Hepatic stellate cell (primary cell): ENCODE measurements at regions not wholly inside any gene's neighbourhood (a gene's known extent, or its start where the extent isn't known, plus 50 kb on each side); places are given as distances from the start of the nearest gene placed in this dataset.

Source experiments
- DNase-seq: peaks from one replicate; pipeline ENCODE4 v3.0.0; 2011; ENCODE audit warnings: low spot score

DNA sequence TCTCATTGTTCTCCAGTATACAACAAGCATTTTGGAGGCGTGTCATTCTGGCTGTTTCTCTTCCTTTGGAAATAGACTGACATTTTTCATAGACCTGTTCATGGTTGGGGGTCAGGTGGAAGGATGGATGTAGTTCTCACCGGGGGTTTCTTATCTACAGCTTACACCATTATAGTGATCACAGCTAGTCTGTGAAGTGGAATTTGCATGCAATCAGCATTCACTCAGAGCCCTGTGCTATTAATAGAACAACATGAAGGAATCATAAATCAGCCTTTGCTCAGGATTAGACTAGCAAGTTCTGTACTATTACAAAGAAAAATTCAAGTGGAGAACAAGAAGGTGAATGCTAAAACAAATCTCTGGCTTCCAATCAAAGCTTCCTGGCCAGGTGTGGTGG, 132.6 kb upstream of the PUDP start:
- DNase-seq = no peak

DNA sequence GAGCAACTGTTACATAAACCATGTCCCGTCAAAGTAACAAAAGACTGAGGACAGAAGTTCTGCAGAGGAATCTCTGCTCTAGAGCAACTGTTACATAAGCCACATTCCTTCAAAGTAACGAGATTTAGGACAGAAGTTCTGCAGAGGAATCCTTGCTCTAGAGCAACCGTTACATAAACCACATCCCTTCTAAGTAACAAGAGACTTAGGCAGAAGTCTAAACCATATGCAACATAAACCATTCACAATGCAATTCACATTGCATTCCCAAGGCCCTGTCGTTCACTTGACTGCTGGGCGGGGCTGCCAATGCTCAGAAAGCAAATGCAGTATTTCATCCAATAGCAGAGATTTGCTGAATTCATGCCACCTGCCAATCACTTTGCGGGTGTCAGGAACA, 124.4 kb upstream of the PUDP start:
- DNase-seq = no peak

DNA sequence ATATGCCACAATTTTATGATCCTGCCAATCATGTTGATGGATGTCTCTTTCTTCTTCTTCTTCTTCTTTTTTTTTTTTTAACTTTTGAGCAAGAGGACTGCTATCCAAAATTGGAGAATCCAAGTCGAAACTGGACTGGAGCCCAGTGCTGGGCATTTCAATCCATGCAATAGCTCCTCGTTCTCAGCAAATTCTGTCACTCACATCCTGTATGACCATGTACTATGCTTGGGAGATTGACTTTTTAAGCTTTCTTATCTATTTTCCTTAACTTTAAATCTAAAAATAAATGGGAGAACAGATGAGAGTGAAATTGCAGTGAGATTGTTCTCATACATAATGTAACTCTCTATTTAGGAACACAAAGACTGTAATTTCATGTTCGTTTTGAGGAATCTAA, 123.0 kb upstream of the PUDP start:
- no peak for DNase-seq

GRCh38 chrX:7269991-7270390, 122.0 kb upstream of the PUDP start:
- no peak for DNase-seq

DNA sequence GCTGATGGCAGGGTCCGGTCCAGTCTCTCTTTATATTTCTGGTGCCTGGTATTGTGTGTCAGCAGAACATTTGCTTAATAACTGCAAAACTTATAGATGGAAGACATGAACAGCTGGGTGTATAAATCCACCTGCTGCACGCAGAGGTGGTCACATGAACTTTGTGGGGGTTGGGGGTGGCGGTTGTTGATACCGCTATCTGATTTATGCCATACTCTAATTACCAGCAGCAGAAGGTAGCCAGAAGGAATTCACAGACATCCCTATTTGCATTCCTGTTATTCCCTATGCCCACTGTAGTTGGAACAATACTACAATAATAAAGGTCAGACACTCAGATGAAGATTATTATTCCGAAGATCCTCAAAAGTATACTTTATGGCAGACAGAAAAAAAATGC, 121.6 kb upstream of the PUDP start:
- DNase-seq = no peak

DNA sequence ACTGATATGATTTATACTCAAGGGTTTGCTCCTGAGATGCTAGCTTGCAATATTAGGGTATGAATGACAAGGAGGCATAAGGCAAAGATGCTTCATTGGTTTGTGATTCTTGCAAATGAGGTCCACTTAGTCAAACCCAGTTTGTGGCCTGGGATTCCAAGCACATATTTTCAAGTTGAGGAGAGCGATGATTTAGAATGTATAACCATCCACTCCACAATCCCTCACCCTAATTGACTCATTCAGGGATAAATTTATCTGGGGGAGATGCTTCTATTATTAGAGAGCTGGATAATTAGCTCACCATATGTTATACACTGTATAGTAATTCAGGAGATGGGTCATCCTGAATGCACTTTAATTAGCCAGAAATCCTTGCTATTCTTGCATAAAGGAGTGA, 118.3 kb upstream of the PUDP start:
- no peak for DNase-seq

GRCh38 chrX:7264399-7264798, 116.4 kb upstream of the PUDP start:
- no peak for DNase-seq

- no peak for DNase-seq
These were observed 116.0 kb upstream of the PUDP start for GRCh38 chrX:7263961-7264360.

GRCh38 chrX:7263330-7263729, 115.4 kb upstream of the PUDP start:
- no peak for DNase-seq

GRCh38 chrX:7262551-7262950, 114.6 kb upstream of the PUDP start:
- DNase-seq = no peak

DNA sequence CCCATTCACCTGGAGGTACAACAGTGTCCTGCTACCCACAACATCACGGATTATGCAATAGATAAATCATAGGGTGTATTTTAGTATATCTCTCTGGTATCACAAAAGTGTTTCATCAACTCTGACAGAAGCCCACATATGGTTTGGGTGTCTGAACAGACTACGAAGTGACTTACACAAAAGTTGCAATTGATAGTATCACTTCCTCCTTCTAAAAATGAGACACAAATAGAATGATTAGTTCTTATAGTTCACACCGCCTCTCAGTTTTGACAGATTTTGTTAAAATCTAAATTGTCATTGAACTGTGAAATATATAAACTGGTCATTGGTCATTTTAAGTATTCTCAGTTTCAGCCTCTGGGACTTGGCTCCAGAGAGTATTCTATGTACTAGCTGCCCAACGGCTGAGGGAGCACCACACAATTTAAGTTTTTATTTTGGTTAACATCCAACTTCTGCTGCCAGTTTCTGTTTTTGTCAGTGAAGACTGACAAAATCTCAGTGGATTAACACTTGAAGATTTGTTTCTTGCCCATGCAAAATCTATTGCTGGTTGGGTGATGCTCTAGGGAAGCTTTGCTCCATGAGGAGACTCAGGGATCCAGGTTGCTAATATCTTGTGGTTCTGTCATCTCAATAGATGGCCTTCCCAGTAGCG, 113.8 kb upstream of the PUDP start:
- DNase-seq = no peak

DNA sequence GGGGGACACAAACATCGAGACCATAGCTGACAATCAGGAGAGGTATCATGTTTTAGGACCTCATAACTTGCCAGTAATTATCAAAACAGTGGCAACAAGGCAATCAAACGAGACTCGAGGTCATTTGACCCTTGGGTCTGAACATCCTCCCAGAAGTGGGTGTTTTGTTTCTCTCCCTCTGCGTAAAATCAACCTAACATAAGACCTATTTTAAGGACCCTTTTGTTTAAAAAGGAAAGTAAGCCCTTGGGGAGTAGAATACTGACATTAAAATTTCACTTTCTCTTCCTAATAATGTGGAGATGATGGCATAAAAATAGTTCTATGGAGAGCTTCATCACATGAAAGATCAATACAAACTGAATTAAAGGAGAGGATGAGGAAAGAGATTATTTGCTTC, 106.2 kb upstream of the PUDP start:
- DNase-seq = no peak

DNA sequence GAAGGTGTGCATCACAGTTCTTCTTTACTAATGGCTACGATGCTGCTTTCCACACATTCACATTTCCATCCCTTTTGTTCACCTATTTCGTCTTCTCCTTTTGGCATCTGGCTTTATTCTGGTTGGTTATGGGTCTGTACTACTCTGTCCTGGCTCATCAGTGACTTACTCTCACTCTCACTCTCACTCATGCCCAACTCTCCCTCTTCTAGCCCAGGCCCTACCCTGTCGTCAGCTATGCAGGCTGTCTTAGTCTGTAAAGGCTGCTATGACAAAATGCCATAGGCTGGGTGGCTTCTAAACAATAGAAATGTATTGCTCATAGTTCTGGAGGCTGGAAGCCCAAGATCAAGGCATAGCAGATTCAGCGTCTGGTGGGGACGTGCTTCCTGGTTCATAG, 105.6 kb upstream of the PUDP start:
- no peak for DNase-seq

DNA sequence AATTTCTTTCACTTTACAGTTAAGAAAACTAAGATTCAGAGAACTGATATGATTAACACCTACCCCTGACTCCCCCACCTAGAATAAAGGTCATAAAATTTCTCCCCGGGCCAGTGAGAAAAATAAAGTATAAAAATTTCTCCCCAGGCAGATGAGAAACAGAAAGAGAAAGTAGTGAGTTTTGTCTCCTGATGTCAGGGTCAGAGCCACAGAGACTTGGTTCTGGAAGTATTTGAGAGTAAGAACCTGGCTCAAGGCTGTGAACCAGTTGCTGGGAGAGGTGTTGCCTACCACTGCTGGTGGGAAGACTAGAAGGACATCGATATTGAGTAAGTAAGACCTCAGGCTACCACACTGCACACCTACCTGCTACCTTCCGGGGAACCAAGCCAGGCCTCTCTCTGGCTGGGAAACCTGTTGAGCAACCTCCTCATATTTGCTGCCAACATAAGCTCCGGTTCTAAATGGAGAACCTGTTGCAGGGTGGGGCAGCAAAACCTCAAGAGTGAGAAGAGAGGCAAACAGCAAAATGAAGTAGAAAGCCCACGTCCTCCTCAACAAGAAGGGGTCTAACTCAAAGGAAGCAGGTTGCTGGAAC, 104.2 kb upstream of the PUDP start:
- no peak for DNase-seq

DNA sequence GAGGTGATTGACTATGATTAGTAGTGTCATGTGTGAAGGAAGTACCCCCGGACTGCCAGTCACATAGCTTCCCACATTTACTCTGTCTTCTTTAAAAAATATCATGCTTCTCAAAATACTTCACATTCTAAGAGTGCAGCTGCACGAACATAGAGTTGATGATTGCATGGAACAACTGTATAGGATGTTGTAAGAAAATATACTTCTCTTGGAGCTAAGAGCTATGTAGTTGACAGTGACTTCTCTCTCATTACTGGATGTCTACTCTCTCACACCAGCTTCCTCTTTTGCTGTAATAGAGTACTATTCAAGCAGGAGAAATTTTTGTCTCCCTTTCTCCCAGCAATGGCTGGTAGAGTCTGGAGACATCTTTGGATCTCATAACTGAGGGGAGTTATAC, 99.4 kb upstream of the PUDP start:
- no peak for DNase-seq

- DNase-seq = no peak
These were observed 96.5 kb upstream of the PUDP start for GRCh38 chrX:7244405-7244804.

- DNase-seq = no peak
These were observed 94.7 kb upstream of the PUDP start for GRCh38 chrX:7242613-7243012.

DNA sequence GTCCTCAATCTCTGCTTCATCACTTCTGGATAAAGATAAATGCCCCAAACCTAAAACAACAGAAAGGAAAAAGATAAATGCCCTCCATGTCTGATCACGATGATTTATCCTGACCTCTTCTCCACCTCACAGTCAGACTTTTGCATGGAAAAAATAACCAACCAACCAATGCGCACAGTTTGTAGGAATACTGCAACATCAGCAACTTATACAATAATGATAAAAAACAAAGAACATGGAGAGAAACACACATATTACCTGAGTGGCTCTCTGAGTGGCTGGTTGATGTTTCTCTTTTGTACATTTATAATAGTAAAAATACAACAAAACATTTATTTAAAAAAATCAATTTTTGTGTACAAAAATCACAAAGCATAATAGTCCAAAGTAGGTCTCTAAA, 93.0 kb upstream of the PUDP start:
- DNase-seq = no peak

- no peak for DNase-seq
These were observed 87.1 kb upstream of the PUDP start for GRCh38 chrX:7235071-7235470.

DNA sequence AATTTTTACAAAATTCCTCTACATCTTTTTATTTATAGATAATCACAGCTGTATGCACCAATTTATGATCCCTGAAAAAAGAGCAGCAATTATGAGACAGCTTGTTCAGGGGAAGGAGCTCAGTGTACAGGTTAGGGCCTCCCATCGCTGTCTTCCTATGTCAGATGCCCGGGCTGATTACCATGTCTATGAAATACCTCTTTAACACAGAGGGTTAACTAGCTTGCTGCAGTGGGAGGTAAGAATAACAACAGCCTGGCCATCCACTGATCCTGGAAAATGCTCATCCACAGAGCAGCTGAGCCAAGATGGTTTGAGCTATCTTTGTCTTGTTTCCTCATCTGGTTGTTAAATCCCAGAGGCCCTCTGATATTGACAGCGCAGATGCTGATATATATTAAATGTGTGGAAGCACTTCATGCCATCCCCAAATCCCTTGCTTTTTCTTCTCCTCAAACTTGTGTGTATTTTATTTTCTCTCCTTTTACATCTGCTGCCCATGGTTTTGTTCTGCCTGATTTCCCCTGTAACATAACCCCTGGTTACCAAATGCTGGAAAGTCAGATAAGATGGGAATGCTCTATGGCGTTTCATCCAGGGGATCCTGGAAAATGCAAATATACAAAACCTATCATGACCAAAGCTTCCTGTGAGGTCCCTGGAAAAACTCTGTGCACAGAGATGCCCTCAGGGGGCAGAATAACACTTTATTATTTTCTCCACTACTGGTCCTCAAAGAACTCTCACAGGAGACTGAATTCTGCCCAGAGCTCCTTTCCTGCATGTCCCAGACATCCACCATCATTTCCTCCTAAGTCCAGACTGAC, 85.8 kb upstream of the PUDP start:
- DNase-seq = no peak

DNA sequence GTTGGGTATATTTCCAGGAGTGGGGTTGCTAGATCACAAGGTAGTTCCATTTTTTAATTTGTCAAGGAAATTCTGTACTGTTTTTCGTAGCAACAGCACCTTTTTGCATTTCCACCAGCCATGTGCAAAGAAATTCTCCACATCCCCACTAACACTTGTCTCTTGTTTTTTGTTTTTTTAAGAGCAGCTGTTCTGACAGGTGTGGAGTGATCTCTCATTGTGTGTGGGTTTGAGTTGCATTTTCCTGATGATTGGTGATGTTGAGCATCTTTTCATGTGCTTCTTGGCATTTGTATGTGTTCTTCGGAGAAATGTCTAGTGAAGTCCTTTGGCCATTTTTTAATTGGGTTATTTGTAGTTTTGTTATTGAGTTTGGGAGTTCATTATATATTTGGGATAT, 80.3 kb upstream of the PUDP start:
- no peak for DNase-seq

DNA sequence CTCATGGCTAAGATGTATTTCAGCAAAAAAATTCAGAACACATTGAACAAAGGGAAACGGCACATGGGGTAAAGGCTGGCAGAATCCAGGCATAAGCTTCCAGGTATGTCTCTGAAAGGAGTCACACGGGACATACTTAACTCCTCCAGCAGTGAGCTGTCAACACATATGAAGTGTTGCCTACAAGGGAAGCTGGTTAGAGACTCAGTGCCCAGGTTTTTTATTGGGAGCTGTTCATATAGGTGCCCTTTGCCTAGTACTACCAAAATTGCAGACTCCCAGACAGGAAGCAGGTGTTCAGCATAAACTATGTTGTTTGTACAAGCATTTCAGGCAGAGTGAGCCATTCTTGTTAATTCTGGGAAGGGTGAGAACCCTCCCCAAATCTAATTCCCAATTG, 77.4 kb upstream of the PUDP start:
- DNase-seq = no peak

- DNase-seq = no peak
These were observed 75.3 kb upstream of the PUDP start for GRCh38 chrX:7223271-7223670.

- DNase-seq = no peak
These were observed 72.2 kb upstream of the PUDP start for GRCh38 chrX:7220121-7220520.
